ENCODE measurements at regions not wholly inside any gene's neighbourhood (a gene's known extent, or its start where the extent isn't known, plus 50 kb on each side); places are given as distances from the start of the nearest gene placed in this dataset.

GRCh38 chr1:199208847-199209246 lies 570.0 kb downstream of the PTPRC start:
- TF ChIP-seq CTCF (IDR thresholded peaks at IDR 0.05) = no peak
- no peak for TF ChIP-seq POLR2AphosphoS5 (IDR thresholded peaks at IDR 0.05; ENCODE audit: insufficient read depth in 1 of 2, low read depth in 1 of 2)
- no peak for TF ChIP-seq POLR2A (IDR thresholded peaks at IDR 0.05)

Measured in vagina (tissue), 2 donors.